ENCODE measurements at regions not wholly inside any gene's neighbourhood (a gene's known extent, or its start where the extent isn't known, plus 50 kb on each side); places are given as distances from the start of the nearest gene placed in this dataset.

- Histone ChIP-seq H3K27me3 (no peaks in the 10 kb centered on the region), H3K4me3 (no peak overlapping the region), H3K4me1 (ENCODE audit: insufficient read depth) (no peaks in the 10 kb centered on the region), H3K36me3 (no peaks in the 10 kb centered on the region), H3K27ac (no peak overlapping the region), H3K9me3 (no peaks in the 10 kb centered on the region)
- intact Hi-C loops (cut with DNase I): no loop called here
- whole genome bisulfite sequencing, 3 donors: 83 to 90% (median 89%) methylated on average over 6 of the region's 6 CpGs
- no peak for TF ChIP-seq EP300 (IDR thresholded peaks at IDR 0.05)
- TF ChIP-seq POLR2A (IDR thresholded peaks at IDR 0.05): no peak
- no peak for TF ChIP-seq CTCF (IDR thresholded peaks at IDR 0.05)
- no peak for DNase-seq
Measured at GRCh38 chr3:139735191-139735590, 57.4 kb upstream of the NMNAT3 start.

- no peak overlapping the region for H3K4me3 ChIP-seq
- no peaks in the 10 kb centered on the region for H3K27me3 ChIP-seq
- TF ChIP-seq CTCF (IDR thresholded peaks at IDR 0.05) (no peak), EP300 (IDR thresholded peaks at IDR 0.05) (no peak), POLR2A (IDR thresholded peaks at IDR 0.05) (no peak)
- H3K36me3 ChIP-seq: no peaks in the 10 kb centered on the region
- H3K9me3 ChIP-seq: no peaks in the 10 kb centered on the region
- intact Hi-C loops (cut with DNase I): no loop called here
- H3K27ac ChIP-seq: no peak overlapping the region
- DNase-seq: no peak
- no peaks in the 10 kb centered on the region for H3K4me1 ChIP-seq (ENCODE audit: insufficient read depth)
- WGBS, 3 donors: 82 to 92% (median 85%) methylated on average over 1 of the region's 1 CpG
Measured at GRCh38 chr3:139732729-139733128, 55.0 kb upstream of the NMNAT3 start.

- Histone ChIP-seq H3K27me3 (no peaks in the 10 kb centered on the region), H3K4me1 (ENCODE audit: insufficient read depth) (no peaks in the 10 kb centered on the region), H3K27ac (no peak overlapping the region), H3K9me3 (no peaks in the 10 kb centered on the region), H3K4me3 (no peak overlapping the region), H3K36me3 (no peaks in the 10 kb centered on the region)
- 77 to 79% (median 77%) methylated on average over 2 of the region's 2 CpGs for WGBS, 3 donors
- TF ChIP-seq CTCF (IDR thresholded peaks at IDR 0.05) (no peak), EP300 (IDR thresholded peaks at IDR 0.05) (no peak), POLR2A (IDR thresholded peaks at IDR 0.05) (no peak)
- DNase-seq: no peak
- intact Hi-C loops (cut with DNase I): no loop called here
Measured at GRCh38 chr3:139729300-139729699, 51.5 kb upstream of the NMNAT3 start.

GRCh38 chr3:139728414-139728813, 50.6 kb upstream of the NMNAT3 start:
- Histone ChIP-seq H3K9me3 (no peaks in the 10 kb centered on the region), H3K27ac (no peak overlapping the region), H3K27me3 (no peaks in the 10 kb centered on the region), H3K4me1 (ENCODE audit: insufficient read depth) (no peaks in the 10 kb centered on the region), H3K36me3 (no peaks in the 10 kb centered on the region), H3K4me3 (no peak overlapping the region)
- intact Hi-C loops (cut with DNase I): no loop called here
- WGBS, 3 donors: 85 to 88% (median 86%) methylated on average over 5 of the region's 5 CpGs
- TF ChIP-seq POLR2A (IDR thresholded peaks at IDR 0.05): no peak
- no peak for TF ChIP-seq CTCF (IDR thresholded peaks at IDR 0.05)
- TF ChIP-seq EP300 (IDR thresholded peaks at IDR 0.05): no peak
- DNase-seq: no peak
